ENCODE measurements at regions not wholly inside any gene's neighbourhood (a gene's known extent, or its start where the extent isn't known, plus 50 kb on each side); places are given as distances from the start of the nearest gene placed in this dataset.

GRCh38 chr5:121221483-121221882 lies 630.2 kb upstream of the FTMT start:
- TF ChIP-seq POLR2A (IDR thresholded peaks at IDR 0.05): no peak
- TF ChIP-seq CTCF (IDR thresholded peaks at IDR 0.05): no peak
- no peak for TF ChIP-seq EP300 (IDR thresholded peaks at IDR 0.05)
- TF ChIP-seq POLR2AphosphoS5 (IDR thresholded peaks at IDR 0.05): no peak
